Sigmoid colon (tissue), 6 donors: ENCODE measurements at regions not wholly inside any gene's neighbourhood (a gene's known extent, or its start where the extent isn't known, plus 50 kb on each side); places are given as distances from the start of the nearest gene placed in this dataset.
"Not testable (repeated sequence)": the region's sequence is repeated elsewhere in the genome, so short reads cannot be mapped to it uniquely, and the experiment has no call there.

Experiments
- DNase-seq: peaks from one replicate; pipeline ENCODE4 v3.0.0-alpha.2; 2019
- H3K27ac ChIP-seq, 4 donors: fragments of 200-600 bp; sonication (generic); one replicate each; pipeline ENCODE4 v1.5.1; 2016 to 2019; ENCODE audit warnings: mild to moderate bottlenecking in 1 of 4
- H3K27me3 ChIP-seq, 3 donors: fragments of 200-600 bp; sonication (generic); one replicate each; pipeline ENCODE4 v1.5.1; 2019; ENCODE audit warnings: mild to moderate bottlenecking in 1 of 3
- H3K36me3 ChIP-seq, 4 donors: fragments of 200-600 bp; sonication (generic); one replicate each; pipeline ENCODE4 v1.5.1; 2016 to 2019
- H3K4me1 ChIP-seq, 4 donors: fragments of 200-600 bp; sonication (generic); one replicate each; pipeline ENCODE4 v1.5.1; 2017 to 2019
- H3K4me3 ChIP-seq, 4 donors: fragments of 200-600 bp; sonication (generic); one replicate each; pipeline ENCODE4 v1.5.1; 2017 to 2019; ENCODE audit warnings: mild to moderate bottlenecking in 2 of 4, moderate library complexity in 1 of 4
- H3K9me3 ChIP-seq, 4 donors: fragments of 200-600 bp in 3 of 4; sonication (generic) in 3 of 4; one replicate each; pipeline versions ENCODE4 v1.5.1 to v1.6.1; 2013 to 2019
- EP300 ChIP-seq, 4 donors: sonication (generic); formaldehyde crosslinking; IDR thresholded peaks; one replicate each; pipeline ENCODE4 v1.6.1; 2017; ENCODE audit warnings: antibody characterized with exemption in 4 of 4
- POLR2A ChIP-seq, 2 donors: fragments of 450-650 bp; IDR thresholded peaks; one replicate each; pipeline ENCODE4 v1.6.1; 2016; ENCODE audit warnings: antibody characterized with exemption in 2 of 2, mild to moderate bottlenecking in 2 of 2, moderate library complexity in 2 of 2
- POLR2AphosphoS5 ChIP-seq, 4 donors: sonication (generic); formaldehyde crosslinking; IDR thresholded peaks; one replicate each; pipeline ENCODE4 v1.6.1; 2017; ENCODE audit warnings: antibody characterized with exemption in 4 of 4
- WGBS, 2 donors: extraction: QIAGEN DNeasy Blood & Tissue Kit; methylation state at CpG; one replicate each; pipeline ENCODE4 v1.1.7; 2013; 5-methylcytosine and 5-hydroxymethylcytosine counted together
- intact Hi-C: fragments of 100-400 bp; cut with DNase I; formaldehyde crosslinking; loops from one replicate; pipeline ENCODE4 v1.15.1; 2023
- TF ChIP-seq, protein P1 (sequence below), 4 experiments: fragments of 450-650 bp in 3 of 4; fragments of 200-600 bp in 1 of 4; IDR thresholded peaks; one replicate each; pipeline ENCODE4 v1.5.1; 2016 to 2019; ENCODE audit warnings: antibody characterized with exemption in 4 of 4, mild to moderate bottlenecking in 3 of 4, moderate library complexity in 2 of 4
- donor health status: healthy with polysubstance abuse.
- donor health status: healthy.

DNA sequence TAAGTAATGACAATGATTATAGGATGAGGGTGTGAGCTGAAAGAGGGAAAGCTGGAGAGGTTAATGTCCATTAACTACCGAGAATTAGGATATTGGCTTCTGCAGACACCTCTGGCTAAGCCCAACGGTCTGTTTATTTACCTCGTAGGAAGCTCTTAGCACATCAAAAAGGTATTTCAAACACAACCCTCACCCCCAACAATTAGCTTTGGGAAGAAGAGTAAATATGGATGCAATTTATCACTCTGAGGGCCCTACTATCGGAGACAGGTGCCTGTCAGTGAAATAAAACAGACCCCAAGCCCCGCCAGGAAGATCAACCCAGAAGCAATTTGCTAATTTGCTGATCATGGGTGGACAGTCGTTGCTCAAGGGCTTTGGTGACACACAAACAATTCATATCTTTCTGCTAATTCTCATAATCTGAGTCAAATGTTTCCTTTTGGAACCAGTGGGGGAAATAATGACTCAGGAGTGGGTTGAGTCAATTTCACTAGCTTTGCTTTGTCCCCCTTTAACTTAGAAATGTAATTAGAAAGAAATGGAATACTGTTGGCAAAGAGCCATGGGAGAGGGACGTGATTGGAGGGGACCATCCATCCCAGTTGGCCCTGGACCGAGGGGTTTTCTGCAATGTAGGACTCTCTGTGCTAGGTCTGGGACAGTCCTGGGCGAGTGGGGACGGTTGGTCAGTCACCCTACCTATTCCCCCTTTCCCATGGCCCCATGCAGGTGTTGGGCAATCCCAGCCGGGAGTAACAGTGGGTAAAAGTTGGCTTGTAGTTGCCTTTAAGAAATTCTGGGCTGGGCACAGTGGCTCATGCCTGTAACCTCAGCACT lies 99.1 kb upstream of the MED13L start:
- Histone ChIP-seq H3K9me3 (no peaks in the 10 kb centered on the region), H3K27ac (no peak overlapping the region), H3K4me3 (no peak overlapping the region), H3K36me3 (no peaks in the 10 kb centered on the region), H3K27me3 (no peaks in the 10 kb centered on the region), H3K4me1 (peaks cover 0 to 12% (median under 1%) of the 10 kb centered on the region in 4 donors)
- peak in 1 of 4 donors; percentile 49 for TF ChIP-seq POLR2AphosphoS5 (IDR thresholded peaks at IDR 0.05)
- TF ChIP-seq, protein P1, sequence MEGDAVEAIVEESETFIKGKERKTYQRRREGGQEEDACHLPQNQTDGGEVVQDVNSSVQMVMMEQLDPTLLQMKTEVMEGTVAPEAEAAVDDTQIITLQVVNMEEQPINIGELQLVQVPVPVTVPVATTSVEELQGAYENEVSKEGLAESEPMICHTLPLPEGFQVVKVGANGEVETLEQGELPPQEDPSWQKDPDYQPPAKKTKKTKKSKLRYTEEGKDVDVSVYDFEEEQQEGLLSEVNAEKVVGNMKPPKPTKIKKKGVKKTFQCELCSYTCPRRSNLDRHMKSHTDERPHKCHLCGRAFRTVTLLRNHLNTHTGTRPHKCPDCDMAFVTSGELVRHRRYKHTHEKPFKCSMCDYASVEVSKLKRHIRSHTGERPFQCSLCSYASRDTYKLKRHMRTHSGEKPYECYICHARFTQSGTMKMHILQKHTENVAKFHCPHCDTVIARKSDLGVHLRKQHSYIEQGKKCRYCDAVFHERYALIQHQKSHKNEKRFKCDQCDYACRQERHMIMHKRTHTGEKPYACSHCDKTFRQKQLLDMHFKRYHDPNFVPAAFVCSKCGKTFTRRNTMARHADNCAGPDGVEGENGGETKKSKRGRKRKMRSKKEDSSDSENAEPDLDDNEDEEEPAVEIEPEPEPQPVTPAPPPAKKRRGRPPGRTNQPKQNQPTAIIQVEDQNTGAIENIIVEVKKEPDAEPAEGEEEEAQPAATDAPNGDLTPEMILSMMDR (IDR thresholded peaks at IDR 0.05), result no peak
- no peak for DNase-seq
- WGBS, 2 donors, result 49 to 73% methylated on average over 11 of the region's 11 CpGs
- intact Hi-C loops, result no loop called here

GRCh38 chr12:116377194-116377571 lies 99.7 kb upstream of the MED13L start:
- H3K9me3 ChIP-seq, result not testable (repeated sequence)
- 93 to 95% methylated on average over 6 of the region's 6 CpGs for WGBS, 2 donors

DNA sequence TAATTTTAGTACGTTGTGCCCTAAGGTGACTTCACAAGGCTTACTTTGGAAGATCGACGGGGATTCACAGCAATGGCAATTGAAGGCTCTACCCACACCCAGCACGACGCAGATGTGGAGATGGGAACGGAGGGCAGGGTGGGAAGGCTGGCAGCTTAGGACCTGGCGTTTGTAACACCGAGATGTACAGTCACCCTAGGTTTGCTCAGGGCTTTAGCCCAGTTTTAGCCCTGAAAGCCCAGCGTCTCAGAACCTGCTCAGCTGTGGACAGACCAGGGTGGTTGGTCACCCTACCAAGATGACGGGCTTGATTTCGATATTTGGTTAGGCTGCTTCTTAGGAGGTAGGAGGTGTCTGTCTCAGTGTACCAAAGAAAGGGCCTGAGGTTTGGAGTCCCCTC lies 100.5 kb upstream of the MED13L start:
- H3K36me3 ChIP-seq, result no peaks in the 10 kb centered on the region
- intact Hi-C loops, result no loop called here
- DNase-seq, result no peak
- no peak for TF ChIP-seq EP300 (IDR thresholded peaks at IDR 0.05)
- no peak for TF ChIP-seq POLR2A (IDR thresholded peaks at IDR 0.05)
- TF ChIP-seq POLR2AphosphoS5 (IDR thresholded peaks at IDR 0.05), result no peak
- TF ChIP-seq, protein P1 (IDR thresholded peaks at IDR 0.05), result no peak
- no peak overlapping the region for H3K4me3 ChIP-seq
- no peaks in the 10 kb centered on the region for H3K27me3 ChIP-seq
- WGBS, 2 donors, result 91 to 94% methylated on average over 11 of the region's 11 CpGs
- H3K9me3 ChIP-seq, result no peaks in the 10 kb centered on the region
- peaks cover 0 to 27% (median 14%) of the 10 kb centered on the region in 4 donors for H3K4me1 ChIP-seq
- no peak overlapping the region for H3K27ac ChIP-seq

More at GRCh38 chr12:116377194-116377571, 99.7 kb upstream of the MED13L start:
- H3K27ac ChIP-seq, intact Hi-C loops, H3K4me3 ChIP-seq, DNase-seq, H3K36me3 ChIP-seq, H3K27me3 ChIP-seq: not testable (repeated sequence)
- H3K4me1 ChIP-seq, result peaks cover 0 to 18% (median 6%) of the 10 kb centered on the region in 4 donors

GRCh38 chr12:116380108-116380507 lies 102.6 kb upstream of the MED13L start:
- Histone ChIP-seq H3K27ac (no peak overlapping the region), H3K4me3 (no peak overlapping the region), H3K27me3 (no peaks in the 10 kb centered on the region), H3K9me3 (no peaks in the 10 kb centered on the region), H3K4me1 (peaks cover 0 to 40% (median 19%) of the 10 kb centered on the region in 4 donors), H3K36me3 (no peaks in the 10 kb centered on the region)
- intact Hi-C loops, result no loop called here
- 93% methylated on average over 4 of the region's 4 CpGs for WGBS, 2 donors
- TF ChIP-seq POLR2A (IDR thresholded peaks at IDR 0.05) (no peak), POLR2AphosphoS5 (IDR thresholded peaks at IDR 0.05) (no peak), EP300 (IDR thresholded peaks at IDR 0.05) (no peak)
- TF ChIP-seq, protein P1 (IDR thresholded peaks at IDR 0.05), result no peak
- DNase-seq, result no peak

GRCh38 chr12:116380740-116381139 lies 103.2 kb upstream of the MED13L start:
- H3K4me1 ChIP-seq, result peaks cover 0 to 40% (median 19%) of the 10 kb centered on the region in 4 donors
- DNase-seq, H3K4me3 ChIP-seq, H3K9me3 ChIP-seq, H3K36me3 ChIP-seq, intact Hi-C loops, H3K27ac ChIP-seq, H3K27me3 ChIP-seq: not testable (repeated sequence)
- 94 to 97% methylated on average over 1 of the region's 1 CpG for WGBS, 2 donors
